ENCODE measurements at regions not wholly inside any gene's neighbourhood (a gene's known extent, or its start where the extent isn't known, plus 50 kb on each side); places are given as distances from the start of the nearest gene placed in this dataset.

GRCh38 chr16:85303354-85303883, 191.1 kb upstream of the CIBAR2 start (continued):
- TF ChIP-seq REPIN1 (CRISPR knock-in tag; IDR thresholded peaks at IDR 0.05; ENCODE audit: borderline replicate concordance, low read depth) (peak; percentile 73; the same call in 1 of the 2 replicates), ATAD3A (CRISPR knock-in tag; IDR thresholded peaks at IDR 0.05) (no peak), ZBTB40 (IDR thresholded peaks at IDR 0.05) (no peak), ZBTB40 (CRISPR knock-in tag; IDR thresholded peaks at IDR 0.05) (0 out of 2 replicates have a peak, but pooled peaks have one; percentile 28), GABPB1 (CRISPR knock-in tag; IDR thresholded peaks at IDR 0.05) (peak; percentile 74), ZNF766 (CRISPR knock-in tag; IDR thresholded peaks at IDR 0.05; ENCODE audit: borderline replicate concordance) (no peak), NR1H2 (CRISPR knock-in tag; IDR thresholded peaks at IDR 0.05; ENCODE audit: borderline replicate concordance, low read depth) (0 out of 2 replicates have a peak, but pooled peaks have one; percentile 9), ZNF331 (CRISPR knock-in tag; IDR thresholded peaks at IDR 0.05) (0 out of 2 replicates have a peak, but pooled peaks have one; percentile 60), MEIS1 (CRISPR knock-in tag; IDR thresholded peaks at IDR 0.05; ENCODE audit: borderline replicate concordance) (peak; percentile 76; the same call in 1 of the 2 replicates), HNF4G (IDR thresholded peaks at IDR 0.05; ENCODE audit: borderline replicate concordance, low read depth, low read length) (peak; percentile 6; the same call in 1 of the 2 replicates), HNF4G (CRISPR knock-in tag; IDR thresholded peaks at IDR 0.05; ENCODE audit: borderline replicate concordance, low read depth) (no peak), PITX1 (CRISPR knock-in tag; IDR thresholded peaks at IDR 0.05) (peak; percentile 40; the same call in 1 of the 2 replicates), CBX1 (IDR thresholded peaks at IDR 0.05; ENCODE audit: low read depth) (peak; percentile 81), HOXA3 (CRISPR knock-in tag; IDR thresholded peaks at IDR 0.05) (peak; percentile 90), MED13 (CRISPR knock-in tag; IDR thresholded peaks at IDR 0.05) (no peak), TBX2 (CRISPR knock-in tag; IDR thresholded peaks at IDR 0.05; ENCODE audit: borderline replicate concordance) (peak; percentile 69; the same call in 1 of the 2 replicates), ZFP90 (CRISPR knock-in tag; IDR thresholded peaks at IDR 0.05; ENCODE audit: borderline replicate concordance) (peak; percentile 83; the same call in 1 of the 2 replicates), ZNF333 (CRISPR knock-in tag; IDR thresholded peaks at IDR 0.05; ENCODE audit: borderline replicate concordance) (peak; percentile 46; the same call in 1 of the 2 replicates), ZNF629 (CRISPR knock-in tag; conservative IDR thresholded peaks at IDR 0.05) (peak; percentile 98), ZNF574 (CRISPR knock-in tag; IDR thresholded peaks at IDR 0.05) (peak; percentile 98)
